Left ventricle myocardium inferior (tissue), 1 donor: ENCODE measurements at regions not wholly inside any gene's neighbourhood (a gene's known extent, or its start where the extent isn't known, plus 50 kb on each side); places are given as distances from the start of the nearest gene placed in this dataset.
A peak's percentile ranks its signal among the peaks of the same experiment; 100 is the strongest.
"Not testable (repeated sequence)": the region's sequence is repeated elsewhere in the genome, so short reads cannot be mapped to it uniquely, and the experiment has no call there.

Experiments used
- DNase-seq: peaks from one replicate; pipeline ENCODE4 v3.0.0-alpha.2; 2020
- H3K27ac ChIP-seq: fragments of 200-600 bp; replicated peaks from 2 replicates; pipeline ENCODE4 v1.8.0; 2021
- H3K27me3 ChIP-seq: fragments of 200-600 bp; 2 replicates; pipeline ENCODE4 v1.8.0; 2021; ENCODE audit warnings: low read depth
- H3K36me3 ChIP-seq: fragments of 200-600 bp; 2 replicates; pipeline ENCODE4 v1.8.0; 2021
- H3K4me1 ChIP-seq: fragments of 200-600 bp; 2 replicates; pipeline ENCODE4 v1.8.0; 2021
- H3K4me3 ChIP-seq: fragments of 200-600 bp; 2 replicates; pipeline ENCODE4 v1.8.0; 2021; ENCODE audit warnings: mild to moderate bottlenecking, moderate library complexity
- H3K9me3 ChIP-seq: fragments of 200-600 bp; replicated peaks from 2 replicates; pipeline ENCODE4 v1.8.0; 2021
- intact Hi-C: fragments of 100-400 bp; cut with micrococcal nuclease; formaldehyde crosslinking; loops from one replicate; pipeline ENCODE4 v1.11.0; 2022
- donor health status: DM: no; HTN: yes; CAD: no; lungs with severe emphysema.

- DNase-seq, H3K36me3 ChIP-seq, H3K9me3 ChIP-seq, H3K4me3 ChIP-seq, H3K4me1 ChIP-seq, H3K27ac ChIP-seq, H3K27me3 ChIP-seq, intact Hi-C loops: not testable (repeated sequence)
Observed at GRCh38 chr16:88223696-88224095, 159.1 kb upstream of the ZNF469 start.

DNA sequence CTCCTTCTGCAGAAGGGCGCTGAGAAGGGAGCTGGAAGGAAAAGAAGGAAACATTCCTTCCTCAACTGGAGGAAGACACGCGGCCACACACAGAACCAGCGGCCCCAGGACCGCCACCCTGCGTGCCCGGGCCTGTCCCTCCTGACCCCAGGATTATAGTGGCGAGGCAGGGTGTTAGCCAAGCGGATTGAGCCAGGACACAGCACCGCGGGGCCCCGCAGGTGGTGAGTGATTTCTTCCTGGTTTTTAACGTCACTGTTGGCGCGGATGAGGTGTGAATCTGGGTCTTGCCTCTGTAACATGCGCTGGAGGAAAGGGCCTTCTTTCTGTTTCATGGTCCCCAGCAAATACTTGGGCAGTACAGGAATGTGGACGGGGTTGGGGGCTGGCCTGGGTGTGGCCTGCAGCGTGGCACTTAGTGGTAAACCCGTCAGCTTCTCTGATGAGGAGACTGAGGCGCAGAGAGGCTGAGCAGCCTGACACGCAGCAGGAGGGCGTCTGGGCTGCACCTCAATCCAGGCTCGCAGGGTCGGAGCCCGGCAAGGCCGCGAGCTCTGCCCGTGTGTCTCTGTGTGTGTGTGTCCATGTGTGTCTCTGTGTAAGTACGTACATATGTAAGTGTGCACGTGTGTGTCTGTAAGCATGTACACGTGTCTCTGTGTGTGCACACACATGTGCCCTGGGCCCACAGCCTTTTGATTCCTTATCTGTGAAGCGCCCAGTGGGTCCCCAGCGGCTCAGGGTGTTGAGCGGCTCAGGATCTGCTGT, 158.4 kb upstream of the ZNF469 start:
- H3K4me3 ChIP-seq, DNase-seq, H3K27ac ChIP-seq, H3K9me3 ChIP-seq, H3K4me1 ChIP-seq, H3K36me3 ChIP-seq, intact Hi-C loops, H3K27me3 ChIP-seq: not testable (repeated sequence)

GRCh38 chr16:88225640-88226230, 157.0 kb upstream of the ZNF469 start:
- H3K27ac ChIP-seq, H3K4me1 ChIP-seq, H3K9me3 ChIP-seq, H3K36me3 ChIP-seq, intact Hi-C loops, H3K4me3 ChIP-seq, DNase-seq: not testable (repeated sequence)
- H3K27me3 ChIP-seq: peaks cover 13% of the 10 kb centered on the region

DNA sequence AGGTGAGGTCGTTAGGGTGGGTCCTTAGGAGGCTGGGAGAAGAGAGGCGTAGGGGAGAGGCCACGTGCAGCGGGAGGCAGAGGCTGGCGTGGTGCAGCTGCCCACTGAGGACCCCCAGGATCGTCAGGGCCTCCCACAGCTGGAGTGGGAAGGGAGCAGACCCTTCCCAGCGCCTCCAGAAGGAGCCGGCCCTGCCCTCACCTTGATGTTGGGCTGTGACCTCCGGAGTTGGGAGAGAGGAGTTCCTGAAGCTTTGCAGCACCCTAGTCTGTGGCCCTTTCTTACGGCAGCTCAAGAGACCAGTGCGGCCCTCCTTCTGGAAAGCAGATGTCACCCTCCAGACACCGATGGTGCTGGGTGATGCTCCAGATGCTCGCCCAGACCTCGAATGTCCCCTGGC, 156.5 kb upstream of the ZNF469 start:
- H3K27me3 ChIP-seq: peaks cover 13% of the 10 kb centered on the region
- H3K4me1 ChIP-seq, H3K36me3 ChIP-seq, H3K9me3 ChIP-seq, intact Hi-C loops, H3K4me3 ChIP-seq, DNase-seq, H3K27ac ChIP-seq: not testable (repeated sequence)

GRCh38 chr16:88227026-88227721, 155.6 kb upstream of the ZNF469 start:
- peaks cover 13% of the 10 kb centered on the region for H3K27me3 ChIP-seq
- H3K9me3 ChIP-seq, H3K36me3 ChIP-seq, H3K4me3 ChIP-seq, H3K27ac ChIP-seq, H3K4me1 ChIP-seq, intact Hi-C loops, DNase-seq: not testable (repeated sequence)

DNA sequence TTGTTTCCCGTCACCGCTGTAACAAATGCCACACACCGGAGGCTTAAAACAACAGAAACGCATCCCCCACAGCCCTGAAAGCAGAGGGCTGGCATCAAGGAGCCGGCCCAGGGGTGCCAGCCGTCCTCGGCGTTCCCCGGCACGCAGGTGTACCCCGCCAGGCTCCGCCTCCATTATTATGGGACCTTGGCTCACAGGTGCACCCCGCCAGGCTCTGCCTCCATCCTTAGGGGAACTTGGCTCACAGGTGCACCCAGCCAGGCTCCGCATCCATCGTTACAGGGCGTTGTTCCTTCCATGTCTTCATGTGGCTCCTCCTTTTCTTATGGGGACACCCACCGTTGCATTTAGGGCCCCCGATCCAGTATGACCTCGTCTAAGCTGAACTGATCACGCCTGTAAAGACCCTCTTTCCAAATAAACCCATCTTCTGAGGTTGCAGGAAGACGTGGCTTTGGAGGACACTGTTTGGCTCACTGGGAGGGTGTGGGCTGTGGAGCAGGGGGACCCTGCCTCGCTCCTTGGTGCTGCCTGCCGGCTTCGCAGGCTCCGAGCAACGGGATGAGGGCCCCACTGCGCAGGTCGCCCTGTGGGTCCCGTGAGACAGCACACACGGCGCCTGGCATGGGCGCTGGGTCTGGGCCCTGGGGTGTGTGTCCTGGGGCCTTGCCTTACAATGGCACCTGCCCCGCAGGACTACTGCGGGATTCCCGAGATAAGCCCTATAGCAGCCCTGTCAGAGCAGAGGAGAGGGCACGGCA, 154.9 kb upstream of the ZNF469 start:
- peaks cover 13% of the 10 kb centered on the region for H3K27me3 ChIP-seq
- H3K9me3 ChIP-seq, DNase-seq, H3K4me1 ChIP-seq, intact Hi-C loops, H3K27ac ChIP-seq, H3K36me3 ChIP-seq, H3K4me3 ChIP-seq: not testable (repeated sequence)

GRCh38 chr16:88228751-88229150, 154.0 kb upstream of the ZNF469 start:
- H3K27ac ChIP-seq, H3K4me1 ChIP-seq, DNase-seq: not testable (repeated sequence)

GRCh38 chr16:88229710-88230109, 153.0 kb upstream of the ZNF469 start:
- intact Hi-C loops, H3K27me3 ChIP-seq: not testable (repeated sequence)

More at GRCh38 chr16:88228751-88229150, 154.0 kb upstream of the ZNF469 start:
- H3K9me3 ChIP-seq, intact Hi-C loops, H3K36me3 ChIP-seq, H3K4me3 ChIP-seq: not testable (repeated sequence)
- peaks cover 13% of the 10 kb centered on the region for H3K27me3 ChIP-seq

DNA sequence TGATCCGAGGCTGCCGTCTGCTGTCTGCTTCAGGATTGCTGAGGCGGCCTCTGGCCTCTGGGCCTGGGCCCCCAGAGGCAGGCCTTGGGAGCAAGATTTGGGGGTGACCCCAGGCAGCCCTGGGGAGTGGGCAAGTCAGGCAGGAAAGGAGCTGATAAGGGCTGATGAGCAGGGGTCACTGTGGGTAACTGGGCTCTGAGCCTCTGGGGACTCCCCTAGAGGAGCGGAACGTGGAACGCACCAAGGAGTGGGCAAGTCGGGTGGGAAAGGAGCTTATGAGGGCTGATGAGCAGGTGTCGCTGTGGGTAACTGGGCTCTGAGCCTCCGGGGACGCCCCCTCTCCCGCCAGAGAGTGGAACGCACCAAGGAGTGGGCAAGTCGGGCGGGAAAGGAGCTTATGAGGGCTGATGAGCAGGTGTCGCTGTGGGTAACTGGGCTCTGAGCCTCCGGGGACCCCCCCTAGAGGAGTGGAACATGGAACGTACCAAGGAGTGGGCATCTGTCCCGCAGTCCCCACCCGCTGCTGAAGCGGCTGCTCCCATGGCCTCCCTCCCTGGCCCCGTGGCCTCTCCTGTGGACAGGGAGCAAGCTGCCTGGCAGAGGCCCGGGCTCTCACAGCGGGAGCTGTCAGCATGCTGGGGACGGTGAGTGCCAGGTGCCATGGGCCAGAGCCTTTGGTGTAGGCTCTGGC, 152.3 kb upstream of the ZNF469 start:
- H3K27ac ChIP-seq, DNase-seq, H3K9me3 ChIP-seq, H3K27me3 ChIP-seq, H3K36me3 ChIP-seq, H3K4me3 ChIP-seq, intact Hi-C loops: not testable (repeated sequence)
- H3K4me1 ChIP-seq: peaks cover 21% of the 10 kb centered on the region

More at GRCh38 chr16:88229710-88230109, 153.0 kb upstream of the ZNF469 start:
- H3K36me3 ChIP-seq, H3K4me3 ChIP-seq, H3K9me3 ChIP-seq, H3K27ac ChIP-seq, DNase-seq: not testable (repeated sequence)
- peaks cover 15% of the 10 kb centered on the region for H3K4me1 ChIP-seq

DNA sequence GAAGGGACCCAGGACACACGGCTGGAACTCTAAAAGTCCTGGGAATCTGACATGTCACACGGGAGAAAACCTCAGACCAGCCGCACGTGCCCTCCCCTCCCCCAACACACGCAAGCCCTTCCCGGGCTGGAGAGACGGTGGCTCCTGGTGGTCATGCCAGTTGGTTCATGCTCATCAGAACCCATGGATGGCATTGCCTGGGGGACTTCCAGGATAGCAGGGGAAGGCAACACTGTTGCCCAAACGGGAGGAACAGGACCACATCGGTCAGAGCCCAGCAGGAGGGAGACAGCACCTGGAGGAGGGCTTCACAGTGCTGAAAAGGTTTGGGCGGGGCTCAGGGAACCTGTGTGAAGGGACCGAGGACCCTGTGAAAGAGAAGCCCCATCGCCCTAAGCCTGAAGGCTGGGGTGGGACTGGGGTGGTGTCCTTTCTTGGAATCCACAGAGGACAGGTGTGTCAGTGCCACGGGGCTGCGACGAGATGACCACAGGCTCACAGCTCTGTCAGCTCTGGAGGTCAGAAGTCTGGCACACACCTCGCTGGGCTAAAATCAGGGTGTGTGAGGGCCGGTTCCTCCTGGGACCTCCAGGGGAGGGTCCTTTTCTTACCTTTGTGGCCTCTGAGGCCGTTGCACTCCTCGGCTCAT, 151.7 kb upstream of the ZNF469 start:
- H3K4me1 ChIP-seq: peaks cover 25% of the 10 kb centered on the region
- intact Hi-C loops, DNase-seq, H3K9me3 ChIP-seq, H3K4me3 ChIP-seq, H3K36me3 ChIP-seq, H3K27me3 ChIP-seq, H3K27ac ChIP-seq: not testable (repeated sequence)

- H3K9me3 ChIP-seq, H3K27ac ChIP-seq, DNase-seq, H3K4me3 ChIP-seq, H3K36me3 ChIP-seq, intact Hi-C loops, H3K27me3 ChIP-seq: not testable (repeated sequence)
- peaks cover 25% of the 10 kb centered on the region for H3K4me1 ChIP-seq
Observed at GRCh38 chr16:88231839-88232238, 150.9 kb upstream of the ZNF469 start.

GRCh38 chr16:88232401-88233258, 150.1 kb upstream of the ZNF469 start:
- DNase-seq, H3K36me3 ChIP-seq, H3K4me3 ChIP-seq, H3K27me3 ChIP-seq, H3K9me3 ChIP-seq, intact Hi-C loops: not testable (repeated sequence)
- Histone ChIP-seq H3K4me1 (peaks cover 25% of the 10 kb centered on the region), H3K27ac (peak overlapping the region; percentile 42)
